Osteocyte (in vitro differentiated cells): ENCODE measurements at regions not wholly inside any gene's neighbourhood (a gene's known extent, or its start where the extent isn't known, plus 50 kb on each side); places are given as distances from the start of the nearest gene placed in this dataset.

Experiments used
- DNase-seq: peaks from one replicate; pipeline ENCODE4 v3.0.0; 2021; ENCODE audit warnings: mixed read lengths; ENCODE audit not compliant: unreplicated experiment; ENCODE audit errors: extremely low spot score
- H3K27ac Mint-ChIP-seq: one replicate; pipeline ENCODE4 v1.8.0; 2021; ENCODE audit warnings: mild to moderate bottlenecking, mixed read lengths; ENCODE audit not compliant: unreplicated experiment
- H3K27me3 Mint-ChIP-seq: one replicate; pipeline ENCODE4 v1.8.0; 2021; ENCODE audit warnings: mixed read lengths; ENCODE audit not compliant: unreplicated experiment
- H3K36me3 Mint-ChIP-seq: one replicate; pipeline ENCODE4 v1.8.0; 2021; ENCODE audit warnings: mixed read lengths; ENCODE audit not compliant: unreplicated experiment
- H3K4me1 Mint-ChIP-seq: one replicate; pipeline ENCODE4 v1.8.0; 2021; ENCODE audit warnings: mixed read lengths; ENCODE audit not compliant: unreplicated experiment
- H3K4me3 Mint-ChIP-seq: one replicate; pipeline ENCODE4 v1.8.0; 2021; ENCODE audit warnings: mild to moderate bottlenecking, moderate library complexity, mixed read lengths; ENCODE audit not compliant: unreplicated experiment
- H3K9me3 Mint-ChIP-seq: one replicate; pipeline ENCODE4 v1.8.0; 2021; ENCODE audit warnings: mixed read lengths; ENCODE audit not compliant: unreplicated experiment
- CTCF ChIP-seq: fragments of 200-600 bp; sonication (generic); IDR thresholded peaks from 2 replicates; pipeline ENCODE4 v1.5.0; 2021; ENCODE audit warnings: antibody characterized with exemption, mild to moderate bottlenecking, moderate library complexity

- no peak for DNase-seq
- TF ChIP-seq CTCF: no peak
- Mint-ChIP-seq H3K4me1 (peaks cover 19% of the 10 kb centered on the region), H3K36me3 (no peaks in the 10 kb centered on the region), H3K9me3 (peaks cover 12% of the 10 kb centered on the region), H3K27ac (no peak overlapping the region), H3K27me3 (no peaks in the 10 kb centered on the region), H3K4me3 (no peak overlapping the region)
Observed at GRCh38 chr11:95565724-95566141, 223.8 kb downstream of the FAM76B start.

- no peaks in the 10 kb centered on the region for H3K27me3 Mint-ChIP-seq
- peaks cover 24% of the 10 kb centered on the region for H3K4me1 Mint-ChIP-seq
- H3K4me3 Mint-ChIP-seq: no peak overlapping the region
- H3K9me3 Mint-ChIP-seq: no peaks in the 10 kb centered on the region
- TF ChIP-seq CTCF: no peak
- no peaks in the 10 kb centered on the region for H3K36me3 Mint-ChIP-seq
- H3K27ac Mint-ChIP-seq: no peak overlapping the region
- DNase-seq: no peak
Observed at GRCh38 chr11:95563859-95564258, 225.7 kb downstream of the FAM76B start.

- DNase-seq: no peak
- Mint-ChIP-seq H3K27me3 (no peaks in the 10 kb centered on the region), H3K4me3 (no peak overlapping the region), H3K36me3 (no peaks in the 10 kb centered on the region), H3K4me1 (peaks cover 22% of the 10 kb centered on the region), H3K27ac (no peak overlapping the region), H3K9me3 (no peaks in the 10 kb centered on the region)
- TF ChIP-seq CTCF: no peak
Observed at GRCh38 chr11:95563173-95563572, 226.4 kb downstream of the FAM76B start.

GRCh38 chr11:95562196-95562921 is 227.2 kb downstream of the FAM76B start:
- H3K4me1 Mint-ChIP-seq: peaks cover 22% of the 10 kb centered on the region
- no peaks in the 10 kb centered on the region for H3K9me3 Mint-ChIP-seq
- H3K4me3 Mint-ChIP-seq: no peak overlapping the region
- no peaks in the 10 kb centered on the region for H3K27me3 Mint-ChIP-seq
- H3K27ac Mint-ChIP-seq: no peak overlapping the region
- no peak for TF ChIP-seq CTCF
- H3K36me3 Mint-ChIP-seq: no peaks in the 10 kb centered on the region
- DNase-seq: no peak

GRCh38 chr11:95559899-95560298 is 229.7 kb downstream of the FAM76B start:
- Mint-ChIP-seq H3K27ac (peak overlapping the region; percentile 28), H3K9me3 (no peaks in the 10 kb centered on the region), H3K36me3 (no peaks in the 10 kb centered on the region), H3K4me1 (peaks cover 39% of the 10 kb centered on the region), H3K4me3 (no peak overlapping the region), H3K27me3 (no peaks in the 10 kb centered on the region)
- DNase-seq: no peak
- no peak for TF ChIP-seq CTCF
